GM13976 (cell line): ENCODE measurements at regions not wholly inside any gene's neighbourhood (a gene's known extent, or its start where the extent isn't known, plus 50 kb on each side); places are given as distances from the start of the nearest gene placed in this dataset.

Experiments used
- DNase-seq: peaks from one replicate; pipeline ENCODE4 v3.0.0; 2012; ENCODE audit warnings: low spot score
- in situ Hi-C: fragments of 300-500 bp; cut with MboI; formaldehyde crosslinking; loops from one replicate; pipeline ENCODE4 v1.12.0; 2022; ENCODE audit warnings: low sequenced_read_pairs, mixed read lengths, inconsistent platforms; ENCODE audit not compliant: unreplicated experiment
- TF ChIP-seq, protein P1 (sequence below): IDR thresholded peaks from 2 replicates; pipeline ENCODE4 v1.5.1; 2012; ENCODE audit warnings: borderline replicate concordance, mild to moderate bottlenecking; ENCODE audit not compliant: insufficient read depth; ENCODE audit errors: extremely low read depth, missing control alignments, control extremely low read depth

DNA sequence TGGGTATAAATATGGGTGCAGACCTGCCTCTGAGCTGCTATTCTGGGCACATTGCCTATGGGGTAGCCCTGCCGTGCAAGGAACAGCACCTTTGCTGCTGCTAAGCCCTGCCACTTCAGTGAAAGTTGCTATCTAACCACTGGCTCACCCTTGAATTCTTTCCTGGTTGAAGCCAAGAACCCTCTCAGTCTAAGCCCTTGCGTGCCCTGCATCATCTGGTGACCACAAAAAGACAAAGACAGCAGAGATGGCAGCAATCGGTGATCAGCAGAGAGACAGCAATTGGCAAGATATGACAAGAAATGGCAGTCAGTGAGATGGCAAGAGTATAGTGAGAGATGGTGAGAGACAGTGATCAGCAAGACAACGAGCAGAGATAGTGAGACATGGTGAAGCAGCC, 418.3 kb downstream of the MATN1 start:
- TF ChIP-seq, protein P1, sequence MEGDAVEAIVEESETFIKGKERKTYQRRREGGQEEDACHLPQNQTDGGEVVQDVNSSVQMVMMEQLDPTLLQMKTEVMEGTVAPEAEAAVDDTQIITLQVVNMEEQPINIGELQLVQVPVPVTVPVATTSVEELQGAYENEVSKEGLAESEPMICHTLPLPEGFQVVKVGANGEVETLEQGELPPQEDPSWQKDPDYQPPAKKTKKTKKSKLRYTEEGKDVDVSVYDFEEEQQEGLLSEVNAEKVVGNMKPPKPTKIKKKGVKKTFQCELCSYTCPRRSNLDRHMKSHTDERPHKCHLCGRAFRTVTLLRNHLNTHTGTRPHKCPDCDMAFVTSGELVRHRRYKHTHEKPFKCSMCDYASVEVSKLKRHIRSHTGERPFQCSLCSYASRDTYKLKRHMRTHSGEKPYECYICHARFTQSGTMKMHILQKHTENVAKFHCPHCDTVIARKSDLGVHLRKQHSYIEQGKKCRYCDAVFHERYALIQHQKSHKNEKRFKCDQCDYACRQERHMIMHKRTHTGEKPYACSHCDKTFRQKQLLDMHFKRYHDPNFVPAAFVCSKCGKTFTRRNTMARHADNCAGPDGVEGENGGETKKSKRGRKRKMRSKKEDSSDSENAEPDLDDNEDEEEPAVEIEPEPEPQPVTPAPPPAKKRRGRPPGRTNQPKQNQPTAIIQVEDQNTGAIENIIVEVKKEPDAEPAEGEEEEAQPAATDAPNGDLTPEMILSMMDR, result no peak
- no peak for DNase-seq
- in situ Hi-C loops, result no loop called here

DNA sequence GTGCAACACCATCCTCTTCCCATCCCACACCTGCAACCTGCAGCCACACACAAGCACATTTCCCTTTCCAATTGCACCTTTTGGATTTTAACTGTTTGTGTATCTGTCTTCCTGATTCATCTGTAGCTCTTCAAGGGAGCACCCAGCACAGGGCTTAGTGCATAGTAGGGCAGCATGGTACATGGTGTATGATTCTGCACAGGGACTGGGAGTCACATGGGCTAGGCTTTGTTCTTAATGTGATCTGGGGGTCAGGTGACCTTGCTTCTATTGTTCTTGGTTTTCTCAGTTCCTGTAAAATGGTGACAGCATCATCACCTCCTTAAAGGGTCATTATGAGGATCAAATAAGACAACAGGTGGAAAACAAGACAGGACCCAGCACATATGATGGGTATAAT, 419.3 kb downstream of the MATN1 start:
- no peak for DNase-seq
- in situ Hi-C loops, result no loop called here
- TF ChIP-seq, protein P1, result no peak

DNA sequence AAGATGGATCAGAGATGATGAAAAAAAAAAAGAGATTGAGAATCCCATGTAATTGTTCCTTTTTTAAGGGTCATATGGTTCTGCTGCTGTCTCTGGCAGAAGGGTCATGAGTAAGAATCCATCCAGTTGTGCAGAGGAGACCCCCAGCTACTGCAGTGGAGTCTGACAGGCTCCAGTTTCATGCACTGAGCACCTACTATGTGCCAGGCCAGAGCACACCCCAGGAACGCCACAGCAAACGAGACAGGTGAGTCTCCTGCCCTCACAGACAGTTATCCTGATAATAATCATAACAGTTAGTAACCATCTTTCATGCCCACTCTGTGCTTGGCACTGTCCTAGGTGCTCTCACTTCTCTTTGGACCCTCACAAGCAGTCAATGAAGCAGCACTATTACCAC, 420.0 kb downstream of the MATN1 start:
- TF ChIP-seq, protein P1, result no peak
- in situ Hi-C loops, result no loop called here

DNA sequence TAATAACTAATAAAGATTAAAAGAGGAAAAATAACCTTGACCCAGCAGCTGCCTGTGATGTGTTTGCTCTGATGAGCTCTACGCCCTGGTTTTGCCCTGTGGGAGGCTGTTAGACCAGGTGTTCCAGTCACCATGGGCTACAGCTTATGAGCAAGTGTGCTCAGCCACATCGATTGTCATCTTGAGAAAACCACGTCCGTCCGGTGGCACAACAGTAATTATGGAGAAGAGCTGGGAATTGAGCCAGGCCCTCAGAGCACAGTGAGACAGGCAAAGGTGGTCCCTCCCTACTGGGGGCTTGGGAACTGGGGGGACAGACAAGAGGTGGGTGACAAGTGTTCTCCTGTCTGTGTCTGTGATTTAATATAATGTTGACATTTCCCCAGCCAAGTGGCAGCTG, 420.5 kb downstream of the MATN1 start:
- in situ Hi-C loops, result no loop called here
- TF ChIP-seq, protein P1, result no peak
- no peak for DNase-seq

More for the DNA sequence above, 420.0 kb downstream of the MATN1 start:
- DNase-seq, result no peak

DNA sequence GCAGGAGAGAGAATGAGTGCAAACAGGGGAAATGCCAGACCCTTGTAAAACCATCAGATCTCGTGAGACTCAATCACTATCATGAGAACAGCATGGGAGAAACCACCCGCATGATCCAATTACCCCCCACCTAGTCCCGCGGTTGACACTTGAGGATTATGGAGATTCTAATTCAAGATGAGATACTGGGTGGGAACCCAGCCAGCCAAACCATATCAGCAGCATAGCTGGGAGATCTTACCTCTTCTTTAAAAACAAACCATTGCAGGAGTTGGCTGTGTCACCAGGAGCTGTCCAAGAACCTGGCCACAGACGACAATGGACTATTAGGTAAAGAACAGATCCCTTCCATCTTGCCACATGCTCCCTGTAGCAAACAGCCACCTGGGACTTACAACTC, 422.7 kb downstream of the MATN1 start:
- TF ChIP-seq, protein P1, result no peak
- in situ Hi-C loops, result no loop called here
- DNase-seq, result no peak

DNA sequence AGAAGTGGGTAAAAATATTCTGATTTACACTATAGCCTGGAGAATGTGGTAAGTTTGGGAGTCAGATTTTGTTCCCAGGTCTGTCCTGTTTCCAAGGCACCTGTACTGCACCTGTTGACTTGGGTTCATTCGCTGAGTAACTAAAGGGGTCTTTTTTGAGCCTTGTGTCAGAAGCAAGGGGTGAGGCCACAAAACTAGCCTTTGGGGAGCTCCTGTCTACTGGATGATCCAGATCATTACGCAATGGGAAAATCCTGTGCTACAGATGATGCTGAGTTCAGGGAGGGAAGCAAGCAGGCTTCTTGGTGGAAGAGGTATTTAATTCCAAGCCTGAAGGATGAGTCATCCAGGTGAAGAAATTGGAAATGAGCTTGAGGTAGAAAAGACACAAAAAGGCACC, 424.0 kb downstream of the MATN1 start:
- TF ChIP-seq, protein P1, result no peak
- in situ Hi-C loops, result no loop called here
- DNase-seq, result no peak

DNA sequence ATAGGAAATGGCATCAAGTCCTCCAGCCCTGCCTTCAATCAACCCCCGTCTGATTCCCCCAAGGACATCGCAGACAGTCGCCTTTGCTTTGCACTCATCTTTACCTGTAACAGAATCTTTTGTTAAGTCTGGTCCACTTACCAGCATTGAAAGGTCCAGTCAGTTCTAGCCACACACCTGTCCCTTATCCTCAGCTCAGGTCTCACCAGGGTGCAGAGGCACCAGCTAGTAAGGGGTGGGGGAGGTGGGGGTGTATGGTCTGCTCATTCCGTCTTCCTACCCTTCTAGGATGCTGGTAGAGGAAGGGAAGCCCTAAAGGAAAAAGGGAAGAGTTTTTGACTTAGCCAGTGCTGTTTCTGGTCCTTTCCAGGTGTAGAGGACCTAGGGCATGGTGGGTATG, 427.7 kb downstream of the MATN1 start:
- TF ChIP-seq, protein P1, result no peak
- no peak for DNase-seq
- in situ Hi-C loops, result no loop called here
